Activated naive CD8-positive, alpha-beta T cell treated with anti-CD3 and anti-CD28 coated beads, Interleukin-2, amount 10 ng/mL, durations not matched to agents 7 days and 5 days (primary cell): ENCODE measurements at regions not wholly inside any gene's neighbourhood (a gene's known extent, or its start where the extent isn't known, plus 50 kb on each side); places are given as distances from the start of the nearest gene placed in this dataset.
"Not testable (repeated sequence)": the region's sequence is repeated elsewhere in the genome, so short reads cannot be mapped to it uniquely, and the experiment has no call there.

Source experiments
- ATAC-seq: fragments of 150-1000 bp; cut with Tn5 transposase; one replicate; pipeline ENCODE4 v1.10.0; 2021; ENCODE audit warnings: low read depth, moderate library complexity
- POLR2A ChIA-PET: fragments of 350-600 bp; sonication (Branson Sonifier 250); formaldehyde crosslinking; loops from one replicate; lab custom pipeline; 2021; ENCODE audit warnings: antibody characterized with exemption; lab: Charles Lee
- DNase-seq: peaks from one replicate; pipeline ENCODE4 v3.0.0; 2021
- H3K27ac Mint-ChIP-seq: one replicate; pipeline ENCODE4 v1.8.0; 2022; ENCODE audit warnings: mild to moderate bottlenecking, mixed read lengths
- H3K27me3 Mint-ChIP-seq: one replicate; pipeline ENCODE4 v1.8.0; 2022; ENCODE audit warnings: mild to moderate bottlenecking, moderate library complexity, mixed read lengths
- H3K36me3 Mint-ChIP-seq: one replicate; pipeline ENCODE4 v1.8.0; 2021; ENCODE audit warnings: mild to moderate bottlenecking, mixed read lengths
- H3K4me1 Mint-ChIP-seq: one replicate; pipeline ENCODE4 v1.8.0; 2021; ENCODE audit warnings: mixed read lengths
- H3K4me3 Mint-ChIP-seq: one replicate; pipeline ENCODE4 v1.8.0; 2022; ENCODE audit warnings: mild to moderate bottlenecking, moderate library complexity, mixed read lengths
- H3K9me3 Mint-ChIP-seq: one replicate; pipeline ENCODE4 v1.8.0; 2021; ENCODE audit warnings: mixed read lengths

DNA sequence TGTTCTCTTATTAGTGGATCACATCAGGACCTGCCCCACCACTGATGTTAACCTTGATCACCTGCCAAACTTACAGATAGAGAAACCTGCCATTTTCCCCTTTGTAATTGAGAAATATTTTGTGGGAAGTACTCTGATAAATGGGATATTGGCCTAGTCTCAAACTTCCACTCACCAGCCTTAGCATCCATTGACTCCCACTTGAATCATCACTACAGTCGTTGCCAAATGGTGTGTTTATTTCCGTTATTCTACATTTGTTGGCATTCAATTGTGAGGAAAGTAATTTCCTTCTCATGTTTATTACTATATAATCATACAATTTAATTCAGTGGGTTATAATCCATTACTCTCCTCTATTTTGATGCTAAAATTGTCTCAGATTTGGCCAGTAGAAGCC is 156.4 kb upstream of the CXCL13 start:
- ATAC-seq: no peak
- DNase-seq: no peak
- Mint-ChIP-seq H3K9me3 (no peaks in the 10 kb centered on the region), H3K27ac (no peak overlapping the region), H3K27me3 (peaks cover 15% of the 10 kb centered on the region), H3K36me3 (no peaks in the 10 kb centered on the region), H3K4me3 (no peak overlapping the region), H3K4me1 (no peaks in the 10 kb centered on the region)
- POLR2A ChIA-PET: no interaction called here

DNA sequence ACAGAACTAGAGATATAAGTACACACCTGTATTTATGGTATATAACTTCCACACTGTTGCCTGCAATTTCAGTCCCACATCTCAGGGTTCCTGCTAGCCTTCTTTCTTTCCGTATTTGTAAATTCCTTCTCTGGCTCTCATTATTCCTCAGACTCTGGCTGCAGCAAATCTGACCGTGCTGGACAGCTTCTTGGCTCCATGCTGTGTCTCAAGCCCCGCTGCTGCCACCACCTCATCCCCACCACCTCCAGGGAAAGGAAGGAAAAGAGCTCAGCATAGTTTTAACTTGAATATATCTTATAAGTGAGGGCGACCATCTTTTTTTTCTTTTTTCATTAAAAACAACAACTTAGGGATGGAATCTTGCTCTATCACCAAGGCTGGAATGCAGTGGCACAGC is 155.6 kb upstream of the CXCL13 start:
- Mint-ChIP-seq H3K27ac (no peak overlapping the region), H3K4me3 (no peak overlapping the region), H3K27me3 (peaks cover 12% of the 10 kb centered on the region), H3K9me3 (no peaks in the 10 kb centered on the region), H3K36me3 (no peaks in the 10 kb centered on the region), H3K4me1 (no peaks in the 10 kb centered on the region)
- POLR2A ChIA-PET: no interaction called here
- DNase-seq: no peak
- no peak for ATAC-seq

DNA sequence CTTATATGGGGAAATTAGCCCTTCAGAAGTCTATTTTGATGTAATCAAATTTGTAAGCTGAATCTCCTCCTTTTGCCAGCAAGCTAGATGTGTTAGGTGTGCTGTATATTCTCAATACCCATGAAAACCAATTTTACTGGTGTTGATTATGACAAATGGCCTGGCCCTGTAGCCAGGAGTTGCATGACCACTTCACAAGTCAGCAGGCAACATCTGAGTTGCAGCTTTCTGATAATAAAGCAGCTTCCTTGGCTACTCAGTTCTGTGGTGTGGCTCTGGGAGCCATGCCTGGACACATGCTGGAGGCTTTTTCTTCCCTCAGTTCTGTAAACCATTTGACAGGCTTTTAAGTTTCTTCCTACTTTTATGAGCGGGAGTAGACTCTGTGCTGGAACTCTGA is 154.1 kb upstream of the CXCL13 start:
- POLR2A ChIA-PET: no interaction called here

DNA sequence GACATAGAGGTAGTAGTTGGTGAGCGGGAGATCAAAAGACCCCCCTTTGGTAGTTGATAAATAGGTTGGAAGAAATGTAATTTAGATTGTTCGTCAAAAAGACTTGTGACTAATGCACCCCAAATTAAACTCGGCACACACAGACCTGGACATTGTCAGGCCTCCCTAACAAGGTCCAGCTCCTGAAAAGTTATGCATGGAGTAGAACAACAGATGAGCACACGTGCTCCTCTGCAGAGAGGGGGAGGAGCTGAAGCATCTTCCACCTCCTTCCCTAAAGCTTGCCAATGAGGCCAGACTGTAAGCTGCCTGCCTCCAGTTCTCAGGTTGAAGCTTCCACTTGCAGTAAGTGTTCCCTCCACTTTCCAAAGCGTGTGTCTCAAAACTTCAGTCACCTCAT is 153.5 kb upstream of the CXCL13 start:
- POLR2A ChIA-PET, H3K4me1 Mint-ChIP-seq, H3K27me3 Mint-ChIP-seq, H3K9me3 Mint-ChIP-seq, DNase-seq, H3K4me3 Mint-ChIP-seq, H3K36me3 Mint-ChIP-seq, H3K27ac Mint-ChIP-seq, ATAC-seq: not testable (repeated sequence)

More for the DNA sequence above, 154.1 kb upstream of the CXCL13 start:
- Mint-ChIP-seq H3K4me1 (no peaks in the 10 kb centered on the region), H3K9me3 (no peaks in the 10 kb centered on the region), H3K4me3 (no peak overlapping the region), H3K27me3 (peaks cover 2% of the 10 kb centered on the region), H3K36me3 (no peaks in the 10 kb centered on the region), H3K27ac (no peak overlapping the region)
- ATAC-seq (no peak), DNase-seq (no peak)

DNA sequence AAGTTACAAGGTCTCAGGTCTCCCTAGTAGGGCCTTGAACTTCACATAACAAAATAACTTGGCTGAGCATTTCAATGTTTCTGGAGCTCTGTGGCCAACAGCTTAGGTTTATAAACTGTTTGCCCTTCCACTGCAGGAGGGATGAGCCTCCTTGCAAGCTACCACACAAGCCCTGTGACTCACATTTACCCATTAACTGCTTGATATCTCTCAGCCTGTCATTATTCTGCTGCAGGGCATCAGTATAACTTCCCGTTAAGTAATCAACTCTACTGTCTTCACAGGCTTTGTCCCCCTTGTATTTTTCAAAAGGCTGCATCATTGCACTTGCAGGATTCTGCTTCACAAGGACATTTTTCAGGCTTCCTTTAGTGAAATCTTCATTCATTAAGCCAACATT is 151.7 kb upstream of the CXCL13 start:
- Mint-ChIP-seq H3K36me3 (no peaks in the 10 kb centered on the region), H3K27me3 (no peaks in the 10 kb centered on the region), H3K4me3 (no peak overlapping the region), H3K4me1 (no peaks in the 10 kb centered on the region), H3K27ac (no peak overlapping the region), H3K9me3 (no peaks in the 10 kb centered on the region)
- DNase-seq (no peak), ATAC-seq (no peak)
- POLR2A ChIA-PET: no interaction called here

DNA sequence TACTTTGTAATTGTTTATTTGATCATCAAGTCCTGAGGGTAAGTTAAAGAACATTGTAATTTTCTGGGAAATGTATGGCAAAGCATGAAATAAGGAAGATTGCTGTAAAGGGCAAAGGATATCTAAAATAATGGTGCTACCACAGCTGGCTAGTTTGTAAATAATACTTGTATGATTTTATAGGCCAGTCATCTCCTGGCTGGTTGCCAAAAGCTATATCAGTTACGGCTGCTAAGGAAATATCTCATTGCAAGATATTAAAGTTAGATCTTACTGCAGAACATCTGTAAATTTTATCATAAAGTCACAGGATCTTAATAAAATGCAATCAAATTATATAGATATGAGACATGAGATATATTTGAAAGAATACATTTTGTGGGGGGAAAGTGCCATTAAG is 150.8 kb upstream of the CXCL13 start:
- Mint-ChIP-seq H3K27me3 (no peaks in the 10 kb centered on the region), H3K9me3 (peaks cover 1% of the 10 kb centered on the region), H3K4me3 (no peak overlapping the region), H3K27ac (no peak overlapping the region), H3K4me1 (no peaks in the 10 kb centered on the region), H3K36me3 (no peaks in the 10 kb centered on the region)
- DNase-seq (no peak), ATAC-seq (no peak)
- POLR2A ChIA-PET: no interaction called here

DNA sequence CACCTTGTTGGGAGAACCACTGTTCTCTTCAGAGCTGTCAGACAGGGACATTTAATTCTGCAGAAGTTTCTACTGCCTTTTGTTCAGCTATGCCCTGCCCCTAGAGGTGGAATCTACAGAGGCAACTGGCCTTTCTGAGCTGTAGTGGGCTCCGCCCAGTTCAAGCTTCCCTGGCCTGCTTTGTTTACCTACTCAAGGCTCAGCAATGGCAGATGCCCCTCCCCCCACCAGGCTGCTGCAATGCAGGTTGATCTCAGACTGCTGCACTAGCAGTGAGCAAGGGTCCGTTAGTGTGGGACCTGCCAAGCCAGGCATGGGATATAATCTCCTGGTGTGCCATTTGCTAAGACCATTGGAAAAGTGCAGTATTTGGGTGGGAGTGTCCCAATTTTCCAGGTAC is 141.5 kb upstream of the CXCL13 start:
- H3K36me3 Mint-ChIP-seq, ATAC-seq, H3K9me3 Mint-ChIP-seq, H3K4me3 Mint-ChIP-seq, POLR2A ChIA-PET, H3K27ac Mint-ChIP-seq, H3K4me1 Mint-ChIP-seq, DNase-seq: not testable (repeated sequence)
- peaks cover 11% of the 10 kb centered on the region for H3K27me3 Mint-ChIP-seq

DNA sequence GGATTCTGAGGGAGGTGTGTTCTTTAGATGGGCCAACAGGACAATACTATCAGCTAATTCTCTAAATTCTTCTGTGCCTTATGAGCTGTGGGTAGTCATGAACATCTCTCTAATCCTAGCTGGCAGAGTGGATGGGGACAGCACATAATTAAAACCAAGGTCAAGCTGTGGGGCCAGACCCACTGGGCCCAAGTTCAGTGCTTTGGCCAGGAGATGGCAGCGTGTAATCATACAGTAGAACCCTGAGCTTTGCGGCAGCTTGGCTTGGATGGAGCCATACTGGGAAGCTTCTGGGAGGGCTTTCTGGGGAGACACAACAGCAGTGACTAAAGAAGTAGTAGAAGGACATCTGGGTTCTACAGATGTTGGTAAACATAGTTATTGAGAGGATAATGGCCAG is 140.3 kb upstream of the CXCL13 start:
- no peak for ATAC-seq
- H3K4me1 Mint-ChIP-seq: no peaks in the 10 kb centered on the region
- POLR2A ChIA-PET: interaction anchor here (0.6 kb wide), 1 partner anchor 594 kb away, joined by 3 read pairs; no protein-coding TSS in a partner anchor
- DNase-seq: no peak
- no peaks in the 10 kb centered on the region for H3K36me3 Mint-ChIP-seq
- no peak overlapping the region for H3K4me3 Mint-ChIP-seq
- H3K27ac Mint-ChIP-seq: no peak overlapping the region
- H3K27me3 Mint-ChIP-seq: peaks cover 11% of the 10 kb centered on the region
- H3K9me3 Mint-ChIP-seq: no peaks in the 10 kb centered on the region

DNA sequence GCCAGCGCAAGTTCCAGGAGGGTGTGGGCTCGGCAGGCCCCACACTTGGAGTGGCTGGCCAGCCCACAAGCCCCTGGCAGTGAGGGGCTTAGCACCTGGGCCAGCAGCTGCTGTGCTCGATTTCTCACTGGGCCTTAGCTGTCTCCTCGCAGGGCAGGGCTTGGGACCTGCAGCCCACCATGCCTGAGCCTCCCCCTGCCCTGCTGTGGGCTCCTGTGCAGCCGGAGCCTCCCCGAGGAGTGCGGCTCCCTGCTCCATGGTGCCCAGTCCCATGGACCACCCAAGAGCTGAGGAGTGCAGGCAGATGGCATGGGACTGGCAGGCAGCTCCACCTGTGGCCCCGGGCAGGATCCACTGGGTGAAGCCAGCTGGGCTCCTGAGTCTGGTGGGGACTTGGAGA is 139.2 kb upstream of the CXCL13 start:
- POLR2A ChIA-PET: no interaction called here
- H3K4me3 Mint-ChIP-seq: no peak overlapping the region
- no peaks in the 10 kb centered on the region for H3K9me3 Mint-ChIP-seq
- H3K27ac Mint-ChIP-seq: no peak overlapping the region
- ATAC-seq: no peak
- peaks cover 6% of the 10 kb centered on the region for H3K27me3 Mint-ChIP-seq
- no peak for DNase-seq
- no peaks in the 10 kb centered on the region for H3K4me1 Mint-ChIP-seq
- no peaks in the 10 kb centered on the region for H3K36me3 Mint-ChIP-seq

DNA sequence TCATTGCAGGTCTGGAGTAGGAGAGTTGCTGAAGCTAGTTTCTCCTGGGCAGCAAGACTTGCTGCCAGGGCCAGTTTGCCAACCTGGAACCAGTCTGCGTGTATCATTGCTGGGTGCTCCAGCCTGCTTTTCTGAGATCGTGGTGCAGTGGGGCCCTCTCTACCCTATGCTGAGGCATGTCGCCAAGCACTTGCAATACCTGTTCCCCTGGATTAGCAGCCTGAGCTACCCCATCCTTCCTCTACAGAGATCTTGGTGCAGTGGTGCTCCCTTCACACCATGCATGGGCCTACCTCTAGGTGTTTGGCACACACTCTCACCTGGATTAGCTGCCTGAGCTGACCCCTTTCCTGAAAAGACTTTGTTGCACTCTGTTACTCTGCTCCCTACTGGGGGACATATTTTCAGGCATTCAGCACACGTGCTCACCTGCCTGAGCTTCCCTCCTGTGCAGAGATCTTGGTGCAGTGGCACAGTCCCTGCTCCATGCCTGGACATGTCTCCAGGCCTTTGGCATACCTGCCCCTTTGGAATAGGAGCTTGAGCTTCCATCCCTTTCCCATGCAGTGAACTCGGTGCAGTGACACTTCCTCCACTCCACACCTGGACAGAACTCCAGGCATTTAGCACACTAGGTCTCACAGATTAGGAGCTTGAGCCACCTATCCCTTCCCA is 133.7 kb upstream of the CXCL13 start:
- H3K9me3 Mint-ChIP-seq: no peaks in the 10 kb centered on the region
- POLR2A ChIA-PET: no interaction called here
- H3K4me1 Mint-ChIP-seq: no peaks in the 10 kb centered on the region
- no peak for DNase-seq
- no peak overlapping the region for H3K27ac Mint-ChIP-seq
- peaks cover 27% of the 10 kb centered on the region for H3K27me3 Mint-ChIP-seq
- H3K4me3 Mint-ChIP-seq: no peak overlapping the region
- H3K36me3 Mint-ChIP-seq: no peaks in the 10 kb centered on the region
- ATAC-seq: no peak

DNA sequence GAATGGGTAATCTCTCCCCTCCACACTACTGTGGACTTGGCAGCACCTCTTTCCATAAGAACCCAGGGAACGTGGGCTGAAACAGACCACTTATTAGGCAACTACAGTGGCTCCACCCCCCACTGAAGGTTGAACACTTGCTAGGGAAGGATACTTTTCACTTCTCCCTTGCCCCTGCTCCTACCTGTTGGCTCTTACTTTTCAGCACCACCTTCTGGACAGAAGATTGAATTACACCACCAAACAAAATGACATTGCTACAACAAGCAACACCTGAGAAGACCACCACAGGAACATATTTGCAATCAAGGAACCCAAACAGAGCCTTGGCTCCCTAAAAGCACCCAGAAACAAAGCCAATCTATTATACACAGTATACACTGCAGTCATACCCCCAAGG is 132.1 kb upstream of the CXCL13 start:
- no peaks in the 10 kb centered on the region for H3K36me3 Mint-ChIP-seq
- peaks cover 32% of the 10 kb centered on the region for H3K27me3 Mint-ChIP-seq
- no peak overlapping the region for H3K27ac Mint-ChIP-seq
- no peak overlapping the region for H3K4me3 Mint-ChIP-seq
- POLR2A ChIA-PET: no interaction called here
- H3K4me1 Mint-ChIP-seq: no peaks in the 10 kb centered on the region
- no peaks in the 10 kb centered on the region for H3K9me3 Mint-ChIP-seq
- no peak for ATAC-seq
- no peak for DNase-seq

DNA sequence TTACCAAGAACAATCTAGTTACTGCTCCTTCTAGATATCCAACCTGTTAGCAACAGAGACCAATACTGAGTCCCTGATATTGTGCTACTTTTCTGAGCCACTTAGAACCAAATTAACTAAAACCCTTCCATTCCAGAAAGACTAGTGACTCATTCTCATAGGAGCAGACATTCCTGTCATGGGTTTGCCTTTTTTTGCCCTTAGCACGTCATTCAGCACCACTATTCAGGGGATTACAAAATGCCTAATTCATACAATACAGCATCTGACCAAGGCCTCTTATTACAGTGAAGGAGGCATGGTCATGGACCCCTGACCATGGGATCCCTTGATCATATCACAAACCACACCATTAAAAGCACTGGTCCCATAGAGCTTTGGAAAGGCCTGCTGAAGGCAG is 123.8 kb upstream of the CXCL13 start:
- POLR2A ChIA-PET: no interaction called here
- ATAC-seq (no peak), DNase-seq (no peak)
- Mint-ChIP-seq H3K36me3 (no peaks in the 10 kb centered on the region), H3K27me3 (peaks cover 9% of the 10 kb centered on the region), H3K9me3 (no peaks in the 10 kb centered on the region), H3K4me3 (no peak overlapping the region), H3K27ac (no peak overlapping the region), H3K4me1 (no peaks in the 10 kb centered on the region)

DNA sequence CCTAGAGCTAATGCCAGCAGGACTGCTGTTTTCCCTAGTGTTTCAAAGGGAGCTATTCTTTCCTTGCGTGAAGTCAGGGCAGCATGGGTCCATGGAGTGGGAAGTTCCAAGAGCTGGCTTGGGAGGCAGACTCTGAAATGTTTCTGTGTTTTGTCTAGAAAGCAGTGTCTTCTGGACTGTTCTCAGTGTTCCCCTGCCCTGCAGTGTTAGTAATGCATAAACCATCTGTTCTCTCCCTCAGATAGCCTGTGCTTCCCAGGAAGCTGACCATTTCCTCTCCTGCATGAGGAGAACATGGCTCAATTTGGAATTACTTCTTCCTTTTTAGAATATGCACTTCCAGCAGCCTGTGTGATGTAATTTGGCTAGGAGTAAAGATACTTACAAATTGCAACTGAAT is 116.7 kb upstream of the CXCL13 start:
- ATAC-seq (no peak), DNase-seq (no peak)
- POLR2A ChIA-PET: no interaction called here
- Mint-ChIP-seq H3K27me3 (peaks cover 7% of the 10 kb centered on the region), H3K9me3 (no peaks in the 10 kb centered on the region), H3K4me3 (no peak overlapping the region), H3K4me1 (no peaks in the 10 kb centered on the region), H3K27ac (no peak overlapping the region), H3K36me3 (no peaks in the 10 kb centered on the region)

DNA sequence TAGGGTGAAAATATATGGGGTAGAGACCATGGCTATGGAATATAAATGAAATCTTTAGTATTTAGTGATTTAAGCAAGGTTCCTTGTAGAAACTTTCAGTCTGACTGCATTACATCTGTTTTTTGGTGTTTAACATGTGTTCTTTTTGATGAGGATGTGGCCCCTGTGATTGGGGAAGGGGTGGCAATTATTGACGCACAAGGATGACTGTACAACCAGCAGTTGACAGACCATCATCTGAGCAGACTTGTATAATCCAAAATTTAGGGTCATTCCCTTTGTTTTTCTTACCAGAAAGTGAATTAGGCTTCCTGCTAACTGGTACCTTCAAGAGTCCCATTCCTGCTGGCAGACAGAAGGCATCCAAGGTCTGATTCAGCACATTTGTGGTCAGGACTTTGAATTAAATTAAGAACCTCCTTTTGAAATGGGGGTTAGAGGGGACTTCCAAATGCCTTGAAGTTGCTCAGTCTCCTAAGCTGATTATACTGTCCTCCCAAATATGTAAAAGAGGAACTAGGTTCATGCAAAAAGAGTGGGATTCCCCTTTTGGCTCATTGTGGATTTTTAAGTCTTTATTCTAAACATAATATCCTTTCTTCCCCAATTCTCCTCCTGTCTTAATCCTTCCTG is 112.4 kb upstream of the CXCL13 start:
- H3K27ac Mint-ChIP-seq: no peak overlapping the region
- no peak overlapping the region for H3K4me3 Mint-ChIP-seq
- no peaks in the 10 kb centered on the region for H3K4me1 Mint-ChIP-seq
- H3K27me3 Mint-ChIP-seq: peaks cover 9% of the 10 kb centered on the region
- POLR2A ChIA-PET: no interaction called here
- DNase-seq: no peak
- H3K36me3 Mint-ChIP-seq: no peaks in the 10 kb centered on the region
- H3K9me3 Mint-ChIP-seq: no peaks in the 10 kb centered on the region
- no peak for ATAC-seq
